CD4-positive, alpha-beta T cell (primary cell): ENCODE measurements at regions not wholly inside any gene's neighbourhood (a gene's known extent, or its start where the extent isn't known, plus 50 kb on each side); places are given as distances from the start of the nearest gene placed in this dataset.

ENCODE experiments used
- ATAC-seq: fragments of 200-7000 bp; cut with Tn5 transposase; one replicate; pipeline ENCODE4 v1.10.0; 2022; ENCODE audit warnings: mild to moderate bottlenecking; ENCODE audit not compliant: poor library complexity
- CTCF ChIA-PET: fragments of 350-600 bp; sonication (Branson Sonifier 250); formaldehyde crosslinking; loops from one replicate; lab custom pipeline; 2021; ENCODE audit warnings: antibody characterized with exemption, inconsistent platforms; lab: Charles Lee
- POLR2A ChIA-PET: fragments of 350-600 bp; sonication (Branson Sonifier 250); formaldehyde crosslinking; loops from one replicate; lab custom pipeline; 2021; ENCODE audit warnings: antibody characterized with exemption, inconsistent platforms; lab: Charles Lee
- DNase-seq, 14 experiments: peaks; one replicate each; pipeline ENCODE4 v3.0.0-alpha.2; 2013 to 2020; ENCODE audit warnings: mixed read lengths in 2 of 14
- H3K27ac ChIP-seq, 2 donors: one replicate each; pipeline versions ENCODE4 v1.5.1 to v1.7.0; 2013; ENCODE audit warnings: low read length in 2 of 2, low read depth in 1 of 2, mild to moderate bottlenecking in 1 of 2
- H3K27me3 ChIP-seq, 2 experiments: 1 replicate in 1 of 2; 2 replicates in 1 of 2; pipeline versions ENCODE4 v1.6.1 to v1.7.0; 2013; ENCODE audit warnings: low read length in 2 of 2, control low read depth in 1 of 2, mild to moderate bottlenecking in 1 of 2, moderate library complexity in 1 of 2; ENCODE audit not compliant: insufficient read depth in 2 of 2, control insufficient read depth in 1 of 2
- H3K36me3 ChIP-seq: one replicate; pipeline ENCODE4 v1.6.1; 2013; ENCODE audit warnings: low read length, control low read depth; ENCODE audit not compliant: insufficient read depth
- H3K4me1 ChIP-seq: one replicate; pipeline ENCODE4 v1.6.1; 2013; ENCODE audit warnings: low read length, control low read depth; ENCODE audit not compliant: insufficient read depth
- H3K4me3 ChIP-seq: one replicate; pipeline ENCODE4 v1.5.1; 2013; ENCODE audit warnings: mild to moderate bottlenecking, low read length, moderate library complexity
- H3K9me3 ChIP-seq, 2 experiments: 1 replicate in 1 of 2; 2 replicates in 1 of 2; pipeline versions ENCODE4 v1.6.1 to v1.7.0; 2013; ENCODE audit warnings: low read length in 2 of 2, mild to moderate bottlenecking in 2 of 2, control low read depth in 1 of 2, moderate library complexity in 1 of 2; ENCODE audit not compliant: control insufficient read depth in 1 of 2, insufficient read depth in 1 of 2
- H3K27ac Mint-ChIP-seq: one replicate; pipeline ENCODE4 v1.8.0; 2020; ENCODE audit warnings: mixed read lengths
- H3K27me3 Mint-ChIP-seq: one replicate; pipeline ENCODE4 v1.8.0; 2021; ENCODE audit warnings: mixed read lengths
- H3K36me3 Mint-ChIP-seq: one replicate; pipeline ENCODE4 v1.8.0; 2021; ENCODE audit warnings: low read depth, mixed read lengths
- H3K4me1 Mint-ChIP-seq: one replicate; pipeline ENCODE4 v1.8.0; 2021; ENCODE audit warnings: low read depth, mixed read lengths
- H3K4me3 Mint-ChIP-seq: one replicate; pipeline ENCODE4 v1.8.0; 2020; ENCODE audit warnings: mild to moderate bottlenecking, mixed read lengths
- H3K9me3 Mint-ChIP-seq: one replicate; pipeline ENCODE4 v1.8.0; 2020; ENCODE audit warnings: mixed read lengths
- CTCF ChIP-seq: fragments of 200-600 bp; IDR thresholded peaks from one replicate; pipeline ENCODE4 v1.8.0; 2022; ENCODE audit warnings: antibody characterized with exemption, mild to moderate bottlenecking
- intact Hi-C, 2 experiments: fragments of 100-400 bp; cut with DNase I in 1 of 2; cut with micrococcal nuclease in 1 of 2; formaldehyde crosslinking; loops; one replicate each; pipeline versions ENCODE4 v1.15.1 to v1.9.0; 2023 to 2025; cut with DNase I, micrococcal nuclease

- CTCF ChIA-PET, result no interaction called here
- Mint-ChIP-seq H3K9me3 (peaks cover 4% of the 10 kb centered on the region), H3K36me3 (no peaks in the 10 kb centered on the region), H3K27ac (no peak overlapping the region), H3K27me3 (no peaks in the 10 kb centered on the region), H3K4me3 (no peak overlapping the region), H3K4me1 (no peaks in the 10 kb centered on the region)
- no peaks in the 10 kb centered on the region for H3K27me3 ChIP-seq
- peaks cover 0 to 18% of the 10 kb centered on the region in 2 experiments for H3K9me3 ChIP-seq
- ATAC-seq (no peak), DNase-seq (no peak)
- H3K4me1 ChIP-seq, result no peaks in the 10 kb centered on the region
- POLR2A ChIA-PET, result no interaction called here
- no peak overlapping the region for H3K4me3 ChIP-seq
- TF ChIP-seq CTCF, result no peak
- intact Hi-C loops, result no loop called here
- no peak overlapping the region for H3K27ac ChIP-seq
- H3K36me3 ChIP-seq, result no peaks in the 10 kb centered on the region
These were observed 688.0 kb downstream of the PCDH19 start for GRCh38 chrX:99722094-99722493.

GRCh38 chrX:99719140-99719539 lies 690.9 kb downstream of the PCDH19 start:
- intact Hi-C loops, result no loop called here
- TF ChIP-seq CTCF, result no peak
- peaks cover 2% of the 10 kb centered on the region for H3K9me3 Mint-ChIP-seq
- Histone ChIP-seq H3K9me3 (peaks cover 0 to 24% of the 10 kb centered on the region in 2 experiments), H3K27me3 (no peaks in the 10 kb centered on the region), H3K27ac (no peak overlapping the region), H3K36me3 (no peaks in the 10 kb centered on the region), H3K4me1 (no peaks in the 10 kb centered on the region), H3K4me3 (no peak overlapping the region)
- H3K27ac Mint-ChIP-seq, result no peak overlapping the region
- POLR2A ChIA-PET, result no interaction called here
- ATAC-seq (no peak), DNase-seq (no peak)
- H3K27me3 Mint-ChIP-seq, result no peaks in the 10 kb centered on the region
- CTCF ChIA-PET, result no interaction called here
- H3K36me3 Mint-ChIP-seq, result no peaks in the 10 kb centered on the region
- no peak overlapping the region for H3K4me3 Mint-ChIP-seq
- H3K4me1 Mint-ChIP-seq, result no peaks in the 10 kb centered on the region

- H3K27me3 ChIP-seq, result no peaks in the 10 kb centered on the region
- Mint-ChIP-seq H3K4me1 (no peaks in the 10 kb centered on the region), H3K27ac (no peak overlapping the region), H3K4me3 (no peak overlapping the region), H3K9me3 (peaks cover 2% of the 10 kb centered on the region), H3K27me3 (no peaks in the 10 kb centered on the region), H3K36me3 (no peaks in the 10 kb centered on the region)
- ChIA-PET POLR2A (no interaction called here), CTCF (no interaction called here)
- H3K27ac ChIP-seq, result no peak overlapping the region
- H3K9me3 ChIP-seq, result peaks cover 0 to 14% of the 10 kb centered on the region in 2 experiments
- TF ChIP-seq CTCF, result no peak
- DNase-seq (no peak), ATAC-seq (no peak)
- H3K4me1 ChIP-seq, result no peaks in the 10 kb centered on the region
- no peaks in the 10 kb centered on the region for H3K36me3 ChIP-seq
- intact Hi-C loops, result no loop called here
- H3K4me3 ChIP-seq, result no peak overlapping the region
These were observed 692.4 kb downstream of the PCDH19 start for GRCh38 chrX:99717716-99718115.
